ENCODE measurements at regions not wholly inside any gene's neighbourhood (a gene's known extent, or its start where the extent isn't known, plus 50 kb on each side); places are given as distances from the start of the nearest gene placed in this dataset.

DNA sequence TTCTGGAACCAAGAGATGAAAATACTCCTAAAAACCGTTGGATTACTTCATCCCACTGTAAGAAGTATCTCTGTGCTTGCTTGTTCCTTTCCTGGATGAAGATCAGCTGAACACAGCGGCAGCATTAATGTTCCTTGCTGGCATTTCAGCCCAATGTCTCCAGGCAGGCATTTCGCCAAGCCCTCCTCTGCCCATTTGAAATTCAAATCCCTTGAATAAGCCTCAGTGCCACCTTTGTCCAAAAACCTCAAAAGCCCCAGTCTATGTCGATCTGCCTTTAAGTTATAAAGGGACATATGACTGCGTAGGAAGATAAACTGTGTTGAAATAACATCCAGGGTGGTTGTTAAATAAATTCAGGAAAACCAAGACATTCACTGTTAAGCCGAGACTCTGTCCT lies 156.8 kb upstream of the PDZRN3 start:
- peaks cover 35% of the 10 kb centered on the region for H3K4me1 Mint-ChIP-seq (ENCODE audit: unreplicated experiment)
- DNase-seq (ENCODE audit: extremely low spot score, unreplicated experiment): no peak
- H3K9me3 Mint-ChIP-seq (ENCODE audit: unreplicated experiment): no peaks in the 10 kb centered on the region
- no peak overlapping the region for H3K4me3 Mint-ChIP-seq (ENCODE audit: unreplicated experiment)
- H3K36me3 Mint-ChIP-seq (ENCODE audit: unreplicated experiment): no peaks in the 10 kb centered on the region
- peak overlapping the region; percentile 61 for H3K27ac Mint-ChIP-seq (ENCODE audit: unreplicated experiment)
- no peak for TF ChIP-seq CTCF (IDR thresholded peaks at IDR 0.05)
- no peaks in the 10 kb centered on the region for H3K27me3 Mint-ChIP-seq (ENCODE audit: unreplicated experiment)

GRCh38 chr3:73774645-73775044 lies 149.9 kb upstream of the PDZRN3 start:
- no peak for TF ChIP-seq CTCF (IDR thresholded peaks at IDR 0.05)
- no peak for DNase-seq (ENCODE audit: extremely low spot score, unreplicated experiment)
- Mint-ChIP-seq H3K36me3 (ENCODE audit: unreplicated experiment) (no peaks in the 10 kb centered on the region), H3K4me1 (ENCODE audit: unreplicated experiment) (peaks cover 6% of the 10 kb centered on the region), H3K4me3 (ENCODE audit: unreplicated experiment) (no peak overlapping the region), H3K27ac (ENCODE audit: unreplicated experiment) (no peak overlapping the region), H3K27me3 (ENCODE audit: unreplicated experiment) (no peaks in the 10 kb centered on the region), H3K9me3 (ENCODE audit: unreplicated experiment) (no peaks in the 10 kb centered on the region)

DNA sequence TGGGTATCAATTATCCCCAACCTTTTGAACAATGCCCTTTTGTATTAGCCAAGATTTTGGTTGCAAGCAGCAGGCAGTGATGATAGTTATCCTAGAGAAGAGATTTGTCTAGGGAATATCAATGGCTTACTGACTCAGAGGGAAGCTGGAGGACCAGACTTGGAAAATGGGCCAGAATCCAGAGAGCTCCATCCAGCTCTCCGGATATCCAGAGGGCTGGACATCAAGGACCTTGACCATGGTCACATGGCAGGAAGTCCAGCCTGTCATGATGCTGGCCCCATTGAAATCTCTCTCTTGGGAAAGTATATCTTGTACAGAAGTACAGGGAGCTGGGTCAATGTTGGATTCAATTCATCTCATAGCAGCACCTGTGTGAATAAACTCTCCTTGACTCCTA lies 148.5 kb upstream of the PDZRN3 start:
- Mint-ChIP-seq H3K27ac (ENCODE audit: unreplicated experiment) (no peak overlapping the region), H3K4me3 (ENCODE audit: unreplicated experiment) (no peak overlapping the region), H3K4me1 (ENCODE audit: unreplicated experiment) (peaks cover 12% of the 10 kb centered on the region), H3K36me3 (ENCODE audit: unreplicated experiment) (no peaks in the 10 kb centered on the region), H3K27me3 (ENCODE audit: unreplicated experiment) (no peaks in the 10 kb centered on the region), H3K9me3 (ENCODE audit: unreplicated experiment) (no peaks in the 10 kb centered on the region)
- no peak for TF ChIP-seq CTCF (IDR thresholded peaks at IDR 0.05)
- DNase-seq (ENCODE audit: extremely low spot score, unreplicated experiment): no peak

DNA sequence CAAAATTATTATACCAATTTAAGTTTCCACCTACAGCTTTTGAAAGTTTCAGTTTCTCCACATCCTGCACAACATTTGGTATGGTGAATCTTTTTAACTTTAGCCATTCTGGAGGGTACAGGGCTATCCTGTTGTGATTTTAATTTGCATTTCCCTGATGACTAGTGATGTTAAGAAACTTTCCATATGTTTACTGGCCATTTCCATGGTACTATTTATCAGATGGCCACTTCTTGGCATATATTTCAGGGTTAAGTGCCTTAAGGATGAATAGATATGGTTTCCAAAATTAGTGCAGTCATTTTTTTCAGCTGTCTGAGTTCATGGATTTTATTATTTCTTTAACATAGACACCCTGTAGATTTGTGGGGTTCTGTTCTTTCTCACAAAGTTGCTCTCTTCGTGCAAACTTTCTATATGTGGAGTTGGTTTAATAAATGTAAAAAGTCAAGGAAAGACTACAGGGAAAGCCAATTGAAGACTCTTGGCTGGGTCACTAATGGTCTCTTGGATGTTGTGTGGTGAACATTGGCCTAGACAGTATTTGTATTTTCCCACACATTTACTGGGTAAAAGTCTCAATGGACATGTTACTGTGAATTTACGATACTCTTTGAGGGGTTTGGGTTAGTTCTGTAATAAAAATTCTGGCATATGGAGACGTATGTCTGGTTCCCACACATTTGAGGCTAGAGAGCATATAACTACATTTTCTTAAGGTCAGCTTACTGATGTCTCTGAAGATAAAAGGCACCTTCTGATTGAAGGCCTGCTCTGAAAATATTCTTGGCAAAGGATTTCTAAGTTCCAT lies 147.5 kb upstream of the PDZRN3 start:
- Mint-ChIP-seq H3K4me3 (ENCODE audit: unreplicated experiment) (no peak overlapping the region), H3K36me3 (ENCODE audit: unreplicated experiment) (no peaks in the 10 kb centered on the region), H3K27ac (ENCODE audit: unreplicated experiment) (no peak overlapping the region), H3K27me3 (ENCODE audit: unreplicated experiment) (no peaks in the 10 kb centered on the region), H3K4me1 (ENCODE audit: unreplicated experiment) (peaks cover 16% of the 10 kb centered on the region), H3K9me3 (ENCODE audit: unreplicated experiment) (no peaks in the 10 kb centered on the region)
- TF ChIP-seq CTCF (IDR thresholded peaks at IDR 0.05): no peak
- DNase-seq (ENCODE audit: extremely low spot score, unreplicated experiment): no peak

- Mint-ChIP-seq H3K27me3 (ENCODE audit: unreplicated experiment) (no peaks in the 10 kb centered on the region), H3K9me3 (ENCODE audit: unreplicated experiment) (no peaks in the 10 kb centered on the region), H3K4me1 (ENCODE audit: unreplicated experiment) (peaks cover 24% of the 10 kb centered on the region), H3K36me3 (ENCODE audit: unreplicated experiment) (no peaks in the 10 kb centered on the region), H3K4me3 (ENCODE audit: unreplicated experiment) (no peak overlapping the region), H3K27ac (ENCODE audit: unreplicated experiment) (no peak overlapping the region)
- TF ChIP-seq CTCF (IDR thresholded peaks at IDR 0.05): peak; percentile 44
- no peak for DNase-seq (ENCODE audit: extremely low spot score, unreplicated experiment)
Measured at GRCh38 chr3:73768524-73769308, 144.0 kb upstream of the PDZRN3 start.

All from osteocyte (in vitro differentiated cells).